ENCODE measurements at regions not wholly inside any gene's neighbourhood (a gene's known extent, or its start where the extent isn't known, plus 50 kb on each side); places are given as distances from the start of the nearest gene placed in this dataset.
A peak's percentile ranks its signal among the peaks of the same experiment; 100 is the strongest.
"Not testable (repeated sequence)": the region's sequence is repeated elsewhere in the genome, so short reads cannot be mapped to it uniquely, and the experiment has no call there.

DNA sequence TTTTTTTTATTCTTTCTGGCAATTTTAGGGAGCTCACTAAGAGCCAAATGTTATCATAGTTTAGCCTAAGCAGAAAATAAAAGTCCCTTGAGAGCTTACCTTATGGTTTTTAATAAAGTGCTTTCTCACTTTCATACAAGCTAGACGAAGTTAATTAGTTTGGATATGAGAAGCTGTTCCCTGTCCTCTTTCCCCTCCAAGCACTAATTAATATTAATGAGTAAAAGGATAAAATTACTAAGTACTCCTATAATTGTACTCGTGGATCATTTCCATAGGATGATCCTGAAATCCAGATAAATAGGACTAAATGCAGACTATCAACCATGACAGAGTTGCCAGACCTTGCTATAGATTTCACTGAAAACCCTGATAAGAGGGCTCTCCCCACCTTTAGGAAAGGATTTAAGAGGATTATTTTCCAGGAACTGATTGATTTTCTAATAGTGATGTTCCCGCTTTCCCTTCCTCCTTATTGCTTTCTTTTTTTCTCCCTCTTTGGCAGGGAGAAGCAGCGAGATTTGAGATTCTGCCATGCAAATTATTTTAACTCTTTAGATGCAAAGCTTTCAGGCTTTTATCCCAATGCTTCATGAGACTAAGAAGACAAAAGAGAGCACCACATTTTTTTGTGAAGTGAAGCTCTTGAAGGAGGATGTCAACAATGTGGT lies 58.3 kb upstream of the HECW1 start:
- no peaks in the 10 kb centered on the region for H3K36me3 ChIP-seq (ENCODE audit: control insufficient read depth, insufficient read depth, low read length)
- H3K27me3 ChIP-seq (ENCODE audit: control insufficient read depth, insufficient read depth, low read length) = no peaks in the 10 kb centered on the region
- H3K4me1 ChIP-seq (ENCODE audit: control insufficient read depth, insufficient read depth, low read length) = peaks cover 7% of the 10 kb centered on the region
- no peak overlapping the region for H3K4me3 ChIP-seq (ENCODE audit: low read depth, low read length)
- no peak overlapping the region for H3K9ac ChIP-seq (ENCODE audit: low read depth, low read length)
- no peaks in the 10 kb centered on the region for H3K9me3 ChIP-seq (ENCODE audit: control insufficient read depth, insufficient read depth, low read length)

DNA sequence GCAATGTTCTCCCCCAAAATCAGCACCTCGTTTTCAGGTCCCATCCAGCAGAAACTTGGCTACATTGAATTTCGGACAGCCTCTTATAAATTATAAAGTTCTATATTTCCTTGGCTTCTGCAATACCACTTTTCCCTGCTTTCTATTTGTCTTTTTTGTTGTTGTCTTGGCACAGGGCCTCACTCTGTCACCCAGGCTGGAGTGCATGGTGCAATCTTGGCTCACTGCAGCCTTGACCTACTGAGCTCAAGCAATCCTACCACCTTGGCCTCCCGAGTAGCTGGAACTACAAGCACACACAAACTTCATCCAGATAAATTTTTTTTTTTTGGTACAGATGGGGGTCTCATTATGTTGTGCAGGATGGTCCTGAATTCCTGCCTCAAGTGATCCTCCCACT lies 55.3 kb upstream of the HECW1 start:
- no peak overlapping the region for H3K9ac ChIP-seq (ENCODE audit: low read depth, low read length)
- peaks cover 7% of the 10 kb centered on the region for H3K4me1 ChIP-seq (ENCODE audit: control insufficient read depth, insufficient read depth, low read length)
- H3K9me3 ChIP-seq (ENCODE audit: control insufficient read depth, insufficient read depth, low read length) = no peaks in the 10 kb centered on the region
- H3K4me3 ChIP-seq (ENCODE audit: low read depth, low read length) = no peak overlapping the region
- no peaks in the 10 kb centered on the region for H3K27me3 ChIP-seq (ENCODE audit: control insufficient read depth, insufficient read depth, low read length)
- no peaks in the 10 kb centered on the region for H3K36me3 ChIP-seq (ENCODE audit: control insufficient read depth, insufficient read depth, low read length)

DNA sequence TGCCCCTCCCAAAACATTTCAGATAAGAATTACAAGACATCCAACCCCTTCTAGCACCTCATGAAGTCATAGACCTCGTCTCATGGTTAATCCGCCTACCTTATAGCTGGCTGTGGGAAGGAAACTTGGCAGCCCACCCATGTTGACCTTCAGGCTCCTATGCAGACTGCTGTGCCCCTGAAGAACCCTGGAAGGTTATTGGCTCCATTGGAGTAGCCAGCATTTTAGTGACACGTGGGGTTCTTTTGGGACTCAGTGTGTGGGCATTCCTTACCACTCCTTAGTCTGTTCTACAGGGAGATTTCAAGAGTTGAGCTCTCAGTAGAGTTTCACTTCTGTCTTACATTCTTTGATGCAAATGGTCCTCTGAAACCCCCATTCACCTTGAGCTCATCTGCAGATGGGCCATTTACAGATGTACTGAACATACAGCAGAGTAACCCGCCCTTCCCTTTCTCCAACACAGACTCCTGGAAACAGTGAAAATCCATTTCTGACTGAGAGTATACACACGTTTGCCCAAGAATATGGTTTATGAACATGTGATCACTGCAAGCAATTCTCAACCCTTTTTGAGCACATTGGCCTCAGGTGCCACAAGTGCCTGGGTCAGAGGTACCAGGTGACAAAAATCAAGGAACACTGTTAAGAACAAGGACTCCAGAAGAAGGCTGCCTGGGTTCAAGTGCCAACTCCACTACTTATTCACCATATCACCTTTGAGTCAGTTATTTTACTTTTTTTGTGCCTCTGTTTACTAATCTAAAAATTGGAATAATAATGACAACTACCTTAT lies 54.0 kb upstream of the HECW1 start:
- Histone ChIP-seq H3K4me1 (ENCODE audit: control insufficient read depth, insufficient read depth, low read length) (peaks cover 7% of the 10 kb centered on the region), H3K27me3 (ENCODE audit: control insufficient read depth, insufficient read depth, low read length) (no peaks in the 10 kb centered on the region), H3K4me3 (ENCODE audit: low read depth, low read length) (peak overlapping the region; percentile 45), H3K9me3 (ENCODE audit: control insufficient read depth, insufficient read depth, low read length) (no peaks in the 10 kb centered on the region), H3K9ac (ENCODE audit: low read depth, low read length) (no peak overlapping the region), H3K36me3 (ENCODE audit: control insufficient read depth, insufficient read depth, low read length) (no peaks in the 10 kb centered on the region)

DNA sequence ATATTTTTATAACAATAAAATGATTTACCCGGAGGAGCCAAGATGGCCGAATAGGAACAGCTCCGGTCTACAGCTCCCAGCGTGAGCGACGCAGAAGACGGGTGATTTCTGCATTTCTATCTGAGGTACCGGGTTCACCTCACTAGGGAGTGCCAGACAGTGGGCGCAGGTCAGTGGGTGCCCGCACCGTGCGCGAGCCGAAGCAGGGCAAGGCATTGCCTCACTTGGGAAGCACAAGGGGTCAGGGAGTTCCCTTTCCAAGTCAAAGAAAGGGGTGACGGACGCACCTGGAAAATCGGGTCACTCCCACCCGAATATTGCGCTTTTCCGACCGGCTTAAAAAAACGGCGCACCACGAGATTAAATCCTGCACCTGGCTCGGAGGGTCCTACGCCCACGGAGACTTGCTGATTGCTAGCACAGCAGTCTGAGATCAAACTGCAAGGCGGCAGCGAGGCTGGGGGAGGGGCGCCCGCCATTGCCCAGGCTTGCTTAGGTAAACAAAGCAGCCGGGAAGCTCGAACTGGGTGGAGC lies 53.3 kb upstream of the HECW1 start:
- H3K9me3 ChIP-seq (ENCODE audit: control insufficient read depth, insufficient read depth, low read length); H3K4me1 ChIP-seq (ENCODE audit: control insufficient read depth, insufficient read depth, low read length); H3K27me3 ChIP-seq (ENCODE audit: control insufficient read depth, insufficient read depth, low read length); H3K36me3 ChIP-seq (ENCODE audit: control insufficient read depth, insufficient read depth, low read length): not testable (repeated sequence)
- peak overlapping the region; percentile 37 for H3K9ac ChIP-seq (ENCODE audit: low read depth, low read length)
- H3K4me3 ChIP-seq (ENCODE audit: low read depth, low read length) = peak overlapping the region; percentile 45

Data from iPS-15b (cell line).